Astrocyte (in vitro differentiated cells and primary cell): ENCODE measurements at regions not wholly inside any gene's neighbourhood (a gene's known extent, or its start where the extent isn't known, plus 50 kb on each side); places are given as distances from the start of the nearest gene placed in this dataset.

Experiments
- DNase-seq: peaks from one replicate; pipeline ENCODE4 v3.0.0-alpha.2; 2010; ENCODE audit warnings: low read depth
- FAIRE-seq: peaks from 2 replicates; lab custom pipeline; 2011; peaks lifted over from hg19 to GRCh38; lab: Jason Lieb, UNC
- H2AFZ ChIP-seq: 2 replicates; pipeline ENCODE4 v1.6.0; 2012; ENCODE audit warnings: low read depth, low read length, inconsistent platforms
- H3K27ac ChIP-seq: 2 replicates; pipeline ENCODE4 v1.5.1; 2011; ENCODE audit warnings: low read depth, low read length, inconsistent platforms
- H3K27me3 ChIP-seq: 2 replicates; pipeline ENCODE4 v1.6.0; 2011; ENCODE audit warnings: low read length, inconsistent platforms; ENCODE audit not compliant: insufficient read depth
- H3K36me3 ChIP-seq: 2 replicates; pipeline ENCODE4 v1.5.1; 2011; ENCODE audit warnings: low read length, inconsistent platforms; ENCODE audit not compliant: insufficient read depth
- H3K4me1 ChIP-seq: 2 replicates; pipeline ENCODE4 v1.5.1; 2011; ENCODE audit warnings: low read length, inconsistent platforms; ENCODE audit not compliant: insufficient read depth
- H3K4me2 ChIP-seq: 2 replicates; pipeline ENCODE4 v1.6.0; 2012; ENCODE audit warnings: low read length, inconsistent platforms
- H3K4me3 ChIP-seq: 2 replicates; pipeline ENCODE4 v1.5.1; 2011; ENCODE audit warnings: low read depth, mild to moderate bottlenecking, low read length, inconsistent platforms; ENCODE audit not compliant: insufficient read depth
- H3K79me2 ChIP-seq: 2 replicates; pipeline ENCODE4 v1.6.0; 2012; ENCODE audit warnings: mild to moderate bottlenecking, low read length, inconsistent platforms; ENCODE audit not compliant: insufficient read depth
- H3K9ac ChIP-seq: 2 replicates; pipeline ENCODE4 v1.6.0; 2012; ENCODE audit warnings: mild to moderate bottlenecking, low read length, inconsistent platforms
- H3K9me3 ChIP-seq: 2 replicates; pipeline ENCODE4 v1.5.1; 2012; ENCODE audit warnings: low read depth, mild to moderate bottlenecking, low read length, inconsistent platforms; ENCODE audit not compliant: insufficient read depth
- H4K20me1 ChIP-seq: 2 replicates; pipeline ENCODE4 v1.6.0; 2012; ENCODE audit warnings: low read length, inconsistent platforms; ENCODE audit not compliant: insufficient read depth
- H3K27ac Mint-ChIP-seq: one replicate; pipeline ENCODE4 v1.8.0; 2021; ENCODE audit warnings: mild to moderate bottlenecking, mixed read lengths; ENCODE audit not compliant: unreplicated experiment
- H3K27me3 Mint-ChIP-seq: one replicate; pipeline ENCODE4 v1.8.0; 2021; ENCODE audit warnings: low read depth, mixed read lengths; ENCODE audit not compliant: unreplicated experiment
- H3K36me3 Mint-ChIP-seq: one replicate; pipeline ENCODE4 v1.8.0; 2021; ENCODE audit warnings: low read depth, mixed read lengths; ENCODE audit not compliant: unreplicated experiment
- H3K4me1 Mint-ChIP-seq: one replicate; pipeline ENCODE4 v1.8.0; 2021; ENCODE audit warnings: low read depth, mixed read lengths; ENCODE audit not compliant: unreplicated experiment
- H3K4me3 Mint-ChIP-seq: one replicate; pipeline ENCODE4 v1.8.0; 2021; ENCODE audit warnings: mild to moderate bottlenecking, moderate library complexity, mixed read lengths; ENCODE audit not compliant: unreplicated experiment
- H3K9me3 Mint-ChIP-seq: one replicate; pipeline ENCODE4 v1.8.0; 2021; ENCODE audit warnings: mild to moderate bottlenecking, mixed read lengths; ENCODE audit not compliant: unreplicated experiment
- EZH2 ChIP-seq: IDR thresholded peaks from 2 replicates; pipeline ENCODE4 v1.6.1; 2012; ENCODE audit warnings: mild to moderate bottlenecking, low read length, inconsistent platforms; ENCODE audit not compliant: insufficient read depth
- TF ChIP-seq, protein P1 (sequence below): IDR thresholded peaks from 2 replicates; pipeline ENCODE4 v1.5.1; 2011; ENCODE audit warnings: low read depth, mild to moderate bottlenecking, inconsistent platforms, low read length, moderate library complexity; ENCODE audit not compliant: insufficient read depth

DNA sequence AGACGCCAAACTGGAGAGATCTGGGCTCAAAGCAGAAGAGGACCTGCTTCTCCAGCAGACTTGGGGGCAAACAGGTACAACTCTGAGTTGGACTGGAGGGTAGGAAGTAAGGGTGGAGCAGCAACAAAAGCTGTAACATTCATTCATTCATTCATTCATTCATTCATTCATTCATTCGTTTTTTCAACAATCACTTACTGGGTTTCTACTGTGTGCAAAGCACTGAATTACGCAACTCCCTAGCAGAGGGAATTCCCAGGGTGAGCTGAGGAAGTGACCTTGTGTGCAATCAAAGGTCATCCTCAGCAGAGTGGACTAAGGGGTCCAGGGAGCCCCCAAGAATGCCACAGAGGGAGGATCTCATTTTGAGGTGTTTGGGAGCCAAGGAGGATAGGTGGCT is 231.1 kb upstream of the SDK2 start:
- Histone ChIP-seq H3K27ac (no peak overlapping the region), H3K79me2 (no peaks in the 10 kb centered on the region), H3K4me3 (no peak overlapping the region), H3K9ac (no peak overlapping the region), H3K4me2 (no peak overlapping the region), H3K36me3 (no peaks in the 10 kb centered on the region), H2AFZ (no peak overlapping the region), H3K4me1 (no peaks in the 10 kb centered on the region), H3K9me3 (no peaks in the 10 kb centered on the region), H4K20me1 (no peaks in the 10 kb centered on the region), H3K27me3 (no peaks in the 10 kb centered on the region)
- Mint-ChIP-seq H3K4me3 (no peak overlapping the region), H3K27me3 (peaks cover 60% of the 10 kb centered on the region), H3K9me3 (peaks cover 2% of the 10 kb centered on the region), H3K4me1 (peaks cover 2% of the 10 kb centered on the region), H3K36me3 (no peaks in the 10 kb centered on the region), H3K27ac (no peak overlapping the region)
- DNase-seq (no peak), FAIRE-seq (no peak)
- no peak for TF ChIP-seq EZH2

- FAIRE-seq (no peak), DNase-seq (no peak)
- no peaks in the 10 kb centered on the region for H3K79me2 ChIP-seq
- H3K27ac ChIP-seq: no peak overlapping the region
- H3K4me1 ChIP-seq: no peaks in the 10 kb centered on the region
- no peaks in the 10 kb centered on the region for H3K9me3 ChIP-seq
- H3K9ac ChIP-seq: no peak overlapping the region
- no peaks in the 10 kb centered on the region for H3K36me3 ChIP-seq
- no peak overlapping the region for H3K4me3 ChIP-seq
- H4K20me1 ChIP-seq: no peaks in the 10 kb centered on the region
- no peak overlapping the region for H3K4me3 Mint-ChIP-seq
- H3K9me3 Mint-ChIP-seq: peaks cover 4% of the 10 kb centered on the region
- H3K27me3 ChIP-seq: no peaks in the 10 kb centered on the region
- peaks cover 3% of the 10 kb centered on the region for H3K36me3 Mint-ChIP-seq
- H3K27me3 Mint-ChIP-seq: peaks cover 74% of the 10 kb centered on the region
- H2AFZ ChIP-seq: no peak overlapping the region
- H3K27ac Mint-ChIP-seq: no peak overlapping the region
- H3K4me1 Mint-ChIP-seq: peaks cover 2% of the 10 kb centered on the region
- TF ChIP-seq, protein P1, sequence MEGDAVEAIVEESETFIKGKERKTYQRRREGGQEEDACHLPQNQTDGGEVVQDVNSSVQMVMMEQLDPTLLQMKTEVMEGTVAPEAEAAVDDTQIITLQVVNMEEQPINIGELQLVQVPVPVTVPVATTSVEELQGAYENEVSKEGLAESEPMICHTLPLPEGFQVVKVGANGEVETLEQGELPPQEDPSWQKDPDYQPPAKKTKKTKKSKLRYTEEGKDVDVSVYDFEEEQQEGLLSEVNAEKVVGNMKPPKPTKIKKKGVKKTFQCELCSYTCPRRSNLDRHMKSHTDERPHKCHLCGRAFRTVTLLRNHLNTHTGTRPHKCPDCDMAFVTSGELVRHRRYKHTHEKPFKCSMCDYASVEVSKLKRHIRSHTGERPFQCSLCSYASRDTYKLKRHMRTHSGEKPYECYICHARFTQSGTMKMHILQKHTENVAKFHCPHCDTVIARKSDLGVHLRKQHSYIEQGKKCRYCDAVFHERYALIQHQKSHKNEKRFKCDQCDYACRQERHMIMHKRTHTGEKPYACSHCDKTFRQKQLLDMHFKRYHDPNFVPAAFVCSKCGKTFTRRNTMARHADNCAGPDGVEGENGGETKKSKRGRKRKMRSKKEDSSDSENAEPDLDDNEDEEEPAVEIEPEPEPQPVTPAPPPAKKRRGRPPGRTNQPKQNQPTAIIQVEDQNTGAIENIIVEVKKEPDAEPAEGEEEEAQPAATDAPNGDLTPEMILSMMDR: no peak
- no peak for TF ChIP-seq EZH2
- no peak overlapping the region for H3K4me2 ChIP-seq
Measured at GRCh38 chr17:73877962-73878361, 233.7 kb upstream of the SDK2 start.

DNA sequence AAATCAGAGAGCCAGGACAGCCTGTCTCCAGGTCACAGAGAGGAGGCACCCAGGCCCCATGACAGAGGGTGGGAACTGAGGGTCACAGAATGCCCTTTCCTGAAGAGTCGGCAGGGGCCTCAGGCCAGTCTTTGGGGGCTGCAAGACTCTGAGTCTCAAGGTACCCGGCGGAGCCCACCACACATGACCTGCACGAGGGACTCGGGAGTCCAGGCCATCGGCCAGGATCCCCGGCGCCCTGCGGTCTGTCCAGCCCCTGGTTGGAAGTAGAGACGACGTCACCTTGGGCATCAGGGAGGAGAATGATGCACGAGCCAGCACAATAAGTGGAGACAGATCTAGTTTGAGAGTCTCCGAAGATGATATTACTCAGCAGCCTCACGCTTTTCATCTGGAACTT is 234.7 kb upstream of the SDK2 start:
- Histone ChIP-seq H4K20me1 (no peaks in the 10 kb centered on the region), H3K4me2 (no peak overlapping the region), H3K9ac (no peak overlapping the region), H3K4me3 (no peak overlapping the region), H3K27me3 (no peaks in the 10 kb centered on the region), H3K9me3 (no peaks in the 10 kb centered on the region), H3K79me2 (no peaks in the 10 kb centered on the region), H3K36me3 (no peaks in the 10 kb centered on the region), H3K27ac (no peak overlapping the region), H2AFZ (no peak overlapping the region), H3K4me1 (no peaks in the 10 kb centered on the region)
- H3K4me1 Mint-ChIP-seq: no peaks in the 10 kb centered on the region
- TF ChIP-seq, protein P1: no peak
- no peak for TF ChIP-seq EZH2
- peaks cover 81% of the 10 kb centered on the region for H3K27me3 Mint-ChIP-seq
- H3K36me3 Mint-ChIP-seq: peaks cover 3% of the 10 kb centered on the region
- FAIRE-seq (no peak), DNase-seq (no peak)
- H3K9me3 Mint-ChIP-seq: peaks cover 4% of the 10 kb centered on the region
- H3K27ac Mint-ChIP-seq: no peak overlapping the region
- H3K4me3 Mint-ChIP-seq: no peak overlapping the region
